ENCODE measurements at regions not wholly inside any gene's neighbourhood (a gene's known extent, or its start where the extent isn't known, plus 50 kb on each side); places are given as distances from the start of the nearest gene placed in this dataset.

DNA sequence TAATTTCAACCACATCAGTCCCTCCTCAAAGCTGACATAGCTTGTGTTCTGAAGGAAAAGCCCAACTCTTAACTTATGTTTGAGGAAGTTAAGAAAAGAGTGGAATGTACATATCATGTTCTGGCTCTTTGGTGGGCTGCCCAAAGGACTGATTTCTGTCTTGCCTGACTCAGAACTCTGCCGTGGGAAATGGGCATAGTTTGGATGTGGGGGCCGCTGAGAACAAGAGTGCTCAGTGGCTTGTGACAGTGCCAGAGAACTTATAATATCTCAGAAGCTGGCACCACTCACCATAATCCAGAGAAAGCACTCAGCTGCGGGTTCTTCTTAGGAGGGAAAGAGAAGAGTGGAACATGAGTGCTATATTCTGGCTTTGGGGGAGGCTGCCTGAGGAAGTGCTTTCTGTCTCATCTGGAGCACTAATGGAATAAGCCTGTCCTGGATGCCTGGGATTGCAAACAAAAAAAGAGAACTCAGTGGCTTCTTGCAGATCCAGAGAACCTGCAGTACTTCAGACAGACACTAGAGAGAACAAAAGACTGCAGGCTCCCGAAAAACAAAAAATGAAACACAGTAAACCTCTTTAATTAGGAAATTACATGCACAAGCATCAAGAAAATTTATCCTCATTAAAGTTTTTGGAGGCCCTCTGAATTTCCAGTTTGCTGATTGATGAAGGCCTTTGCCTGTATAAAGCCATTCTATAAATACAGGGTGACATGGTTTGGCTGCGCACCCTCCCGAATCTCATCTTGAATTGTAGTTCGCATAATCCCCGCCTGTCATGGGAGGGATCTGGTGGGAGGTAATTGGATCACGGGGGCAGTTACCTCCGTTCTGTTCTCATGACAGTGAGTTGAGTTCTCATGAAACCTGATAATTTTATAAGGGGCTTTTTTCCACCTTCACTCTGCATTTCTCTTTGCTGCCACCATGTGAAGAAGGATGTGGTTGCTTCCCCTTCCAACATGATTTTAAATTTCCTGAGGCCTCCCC, 207.0 kb downstream of the DMAC1 start:
- TF ChIP-seq POLR2A (IDR thresholded peaks at IDR 0.05): no peak
- TF ChIP-seq, protein P1, sequence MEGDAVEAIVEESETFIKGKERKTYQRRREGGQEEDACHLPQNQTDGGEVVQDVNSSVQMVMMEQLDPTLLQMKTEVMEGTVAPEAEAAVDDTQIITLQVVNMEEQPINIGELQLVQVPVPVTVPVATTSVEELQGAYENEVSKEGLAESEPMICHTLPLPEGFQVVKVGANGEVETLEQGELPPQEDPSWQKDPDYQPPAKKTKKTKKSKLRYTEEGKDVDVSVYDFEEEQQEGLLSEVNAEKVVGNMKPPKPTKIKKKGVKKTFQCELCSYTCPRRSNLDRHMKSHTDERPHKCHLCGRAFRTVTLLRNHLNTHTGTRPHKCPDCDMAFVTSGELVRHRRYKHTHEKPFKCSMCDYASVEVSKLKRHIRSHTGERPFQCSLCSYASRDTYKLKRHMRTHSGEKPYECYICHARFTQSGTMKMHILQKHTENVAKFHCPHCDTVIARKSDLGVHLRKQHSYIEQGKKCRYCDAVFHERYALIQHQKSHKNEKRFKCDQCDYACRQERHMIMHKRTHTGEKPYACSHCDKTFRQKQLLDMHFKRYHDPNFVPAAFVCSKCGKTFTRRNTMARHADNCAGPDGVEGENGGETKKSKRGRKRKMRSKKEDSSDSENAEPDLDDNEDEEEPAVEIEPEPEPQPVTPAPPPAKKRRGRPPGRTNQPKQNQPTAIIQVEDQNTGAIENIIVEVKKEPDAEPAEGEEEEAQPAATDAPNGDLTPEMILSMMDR (IDR thresholded peaks at IDR 0.05): no peak

All from heart left ventricle (tissue), 13 donors.